ENCODE measurements at regions not wholly inside any gene's neighbourhood (a gene's known extent, or its start where the extent isn't known, plus 50 kb on each side); places are given as distances from the start of the nearest gene placed in this dataset.
A peak's percentile ranks its signal among the peaks of the same experiment; 100 is the strongest.

GRCh38 chr18:55781481-55781957, 193.5 kb upstream of the TCF4 start:
- intact Hi-C loops (cut with DNase I): loop anchor here (2.0 to 5.0 kb wide), 3 partner anchors 189 to 547 kb away; no protein-coding TSS in a partner anchor
- 37 to 60% methylated on average over 6 of the region's 6 CpGs for WGBS, 2 donors
- Histone ChIP-seq H3K4me1 (peaks cover 0 to 10% (median 0%) of the 10 kb centered on the region in 4 donors), H3K27ac (no peak overlapping the region), H3K27me3 (no peaks in the 10 kb centered on the region), H3K4me3 (no peak overlapping the region), H3K9me3 (no peaks in the 10 kb centered on the region), H3K36me3 (no peaks in the 10 kb centered on the region)
- no peak for DNase-seq
- no peak for TF ChIP-seq POLR2AphosphoS5 (IDR thresholded peaks at IDR 0.05)
- peak in 3 of 4 experiments; percentile 28 to 57 (median 39) for TF ChIP-seq CTCF (IDR thresholded peaks at IDR 0.05)

- Histone ChIP-seq H3K27ac (peak overlapping the region; percentile 53 to 65 (median 58)), H3K4me3 (peak overlapping the region; percentile 43 to 65 (median 60)), H3K27me3 (no peaks in the 10 kb centered on the region), H3K9me3 (no peaks in the 10 kb centered on the region), H3K4me1 (peaks cover 0 to 10% (median 0%) of the 10 kb centered on the region in 4 donors), H3K36me3 (no peaks in the 10 kb centered on the region)
- 26 to 44% methylated on average over 9 of the region's 9 CpGs for WGBS, 2 donors
- DNase-seq: no peak
- intact Hi-C loops (cut with DNase I): loop anchor here (1.0 to 5.0 kb wide), 4 partner anchors 188 to 546 kb away; no protein-coding TSS in a partner anchor
- TF ChIP-seq CTCF (IDR thresholded peaks at IDR 0.05) (peak in 1 of 4 experiments; percentile 2), POLR2A (IDR thresholded peaks at IDR 0.05) (no peak)
These were observed 192.6 kb upstream of the TCF4 start for GRCh38 chr18:55780586-55781071.

GRCh38 chr18:55779691-55780585, 191.9 kb upstream of the TCF4 start:
- Histone ChIP-seq H3K27me3 (no peaks in the 10 kb centered on the region), H3K4me1 (peaks cover 0 to 10% (median 0%) of the 10 kb centered on the region in 4 donors), H3K27ac (peak overlapping the region; percentile 53 to 65 (median 58)), H3K4me3 (peak overlapping the region; percentile 43 to 65 (median 60)), H3K36me3 (no peaks in the 10 kb centered on the region), H3K9me3 (no peaks in the 10 kb centered on the region)
- TF ChIP-seq POLR2A (IDR thresholded peaks at IDR 0.05): no peak
- TF ChIP-seq POLR2AphosphoS5 (IDR thresholded peaks at IDR 0.05): no peak
- TF ChIP-seq CTCF (IDR thresholded peaks at IDR 0.05): peak in 2 of 4 experiments; percentile 11 to 46
- no peak for TF ChIP-seq EP300 (IDR thresholded peaks at IDR 0.05)
- WGBS, 2 donors: 1 to 28% methylated on average over 88 of the region's 88 CpGs
- intact Hi-C loops (cut with DNase I): loop anchor here (1.0 to 5.0 kb wide), 4 partner anchors 188 to 545 kb away; no protein-coding TSS in a partner anchor
- DNase-seq: peak; percentile 63

- Histone ChIP-seq H3K36me3 (no peaks in the 10 kb centered on the region), H3K4me3 (peak overlapping the region; percentile 43 to 65 (median 60)), H3K9me3 (no peaks in the 10 kb centered on the region), H3K4me1 (peaks cover 0 to 10% (median 0%) of the 10 kb centered on the region in 4 donors), H3K27ac (peak overlapping the region; percentile 10 to 65 (median 58)), H3K27me3 (no peaks in the 10 kb centered on the region)
- WGBS, 2 donors: 14 to 18% methylated on average over 17 of the region's 17 CpGs
- no peak for DNase-seq
- TF ChIP-seq EP300 (IDR thresholded peaks at IDR 0.05): no peak
- no peak for TF ChIP-seq POLR2A (IDR thresholded peaks at IDR 0.05)
- TF ChIP-seq POLR2AphosphoS5 (IDR thresholded peaks at IDR 0.05): no peak
- TF ChIP-seq CTCF (IDR thresholded peaks at IDR 0.05): no peak
- intact Hi-C loops (cut with DNase I): no loop called here
These were observed 191.0 kb upstream of the TCF4 start for GRCh38 chr18:55778788-55779690.

All from sigmoid colon (tissue), 6 donors.